ENCODE measurements at regions not wholly inside any gene's neighbourhood (a gene's known extent, or its start where the extent isn't known, plus 50 kb on each side); places are given as distances from the start of the nearest gene placed in this dataset.
"Not testable (repeated sequence)": the region's sequence is repeated elsewhere in the genome, so short reads cannot be mapped to it uniquely, and the experiment has no call there.

DNA sequence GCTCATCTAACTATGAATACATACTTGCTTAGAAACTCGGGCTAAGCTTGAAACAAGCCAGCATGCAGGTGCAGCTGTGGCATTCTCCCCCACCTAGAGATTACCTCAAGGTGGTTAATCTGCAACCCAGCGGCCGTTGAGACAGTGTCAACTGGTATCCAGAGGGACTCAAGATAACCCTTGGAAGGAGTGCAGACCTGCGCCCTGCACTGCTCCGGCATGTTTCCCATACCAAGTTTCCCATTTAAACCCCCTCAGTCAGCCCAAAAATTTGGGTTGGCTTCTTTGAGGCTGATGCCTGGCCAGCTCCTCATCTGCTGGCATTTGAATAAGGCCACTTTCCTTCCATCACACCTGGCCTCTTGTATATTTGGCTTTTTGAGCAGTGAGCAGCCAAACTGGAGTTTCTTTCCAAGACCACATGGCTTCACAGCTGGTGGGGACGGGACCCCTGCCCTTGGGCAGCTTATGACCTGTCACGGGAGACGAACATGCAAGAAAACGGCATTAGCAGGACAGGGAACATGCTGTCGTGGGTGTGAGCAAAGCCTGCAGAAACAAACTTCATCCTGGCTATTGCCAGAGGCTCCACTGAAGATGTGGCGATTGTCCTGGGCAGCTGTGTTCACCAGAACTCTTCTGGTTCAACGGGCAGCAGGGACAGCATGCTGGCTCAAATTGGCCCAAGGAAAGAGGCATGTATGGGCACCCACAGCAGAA, 98.2 kb downstream of the PLXNA1 start:
- no peak overlapping the region for H3K4me3 Mint-ChIP-seq (ENCODE audit: low read depth)
- TF ChIP-seq, protein P1, sequence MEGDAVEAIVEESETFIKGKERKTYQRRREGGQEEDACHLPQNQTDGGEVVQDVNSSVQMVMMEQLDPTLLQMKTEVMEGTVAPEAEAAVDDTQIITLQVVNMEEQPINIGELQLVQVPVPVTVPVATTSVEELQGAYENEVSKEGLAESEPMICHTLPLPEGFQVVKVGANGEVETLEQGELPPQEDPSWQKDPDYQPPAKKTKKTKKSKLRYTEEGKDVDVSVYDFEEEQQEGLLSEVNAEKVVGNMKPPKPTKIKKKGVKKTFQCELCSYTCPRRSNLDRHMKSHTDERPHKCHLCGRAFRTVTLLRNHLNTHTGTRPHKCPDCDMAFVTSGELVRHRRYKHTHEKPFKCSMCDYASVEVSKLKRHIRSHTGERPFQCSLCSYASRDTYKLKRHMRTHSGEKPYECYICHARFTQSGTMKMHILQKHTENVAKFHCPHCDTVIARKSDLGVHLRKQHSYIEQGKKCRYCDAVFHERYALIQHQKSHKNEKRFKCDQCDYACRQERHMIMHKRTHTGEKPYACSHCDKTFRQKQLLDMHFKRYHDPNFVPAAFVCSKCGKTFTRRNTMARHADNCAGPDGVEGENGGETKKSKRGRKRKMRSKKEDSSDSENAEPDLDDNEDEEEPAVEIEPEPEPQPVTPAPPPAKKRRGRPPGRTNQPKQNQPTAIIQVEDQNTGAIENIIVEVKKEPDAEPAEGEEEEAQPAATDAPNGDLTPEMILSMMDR (IDR thresholded peaks at IDR 0.05; ENCODE audit: unreplicated experiment), result no peak
- H3K27ac Mint-ChIP-seq, result no peak overlapping the region
- DNase-seq (ENCODE audit: low spot score, unreplicated experiment), result no peak
- no peaks in the 10 kb centered on the region for H3K4me1 Mint-ChIP-seq (ENCODE audit: low read depth)
- peaks cover 16% of the 10 kb centered on the region for H3K27me3 Mint-ChIP-seq
- H3K9me3 Mint-ChIP-seq (ENCODE audit: low read depth), result no peaks in the 10 kb centered on the region
- H3K36me3 Mint-ChIP-seq (ENCODE audit: insufficient read depth), result no peaks in the 10 kb centered on the region

GRCh38 chr3:127082066-127082465, 99.2 kb downstream of the PLXNA1 start:
- no peak for DNase-seq (ENCODE audit: low spot score, unreplicated experiment)
- Mint-ChIP-seq H3K27me3 (peaks cover 16% of the 10 kb centered on the region), H3K36me3 (ENCODE audit: insufficient read depth) (no peaks in the 10 kb centered on the region), H3K9me3 (ENCODE audit: low read depth) (no peaks in the 10 kb centered on the region), H3K4me1 (ENCODE audit: low read depth) (no peaks in the 10 kb centered on the region), H3K4me3 (ENCODE audit: low read depth) (no peak overlapping the region), H3K27ac (no peak overlapping the region)
- TF ChIP-seq, protein P1 (IDR thresholded peaks at IDR 0.05; ENCODE audit: unreplicated experiment), result no peak

GRCh38 chr3:127083778-127084397, 101.0 kb downstream of the PLXNA1 start:
- Mint-ChIP-seq H3K9me3 (ENCODE audit: low read depth) (no peaks in the 10 kb centered on the region), H3K4me1 (ENCODE audit: low read depth) (no peaks in the 10 kb centered on the region), H3K27ac (no peak overlapping the region), H3K27me3 (peaks cover 16% of the 10 kb centered on the region), H3K36me3 (ENCODE audit: insufficient read depth) (no peaks in the 10 kb centered on the region), H3K4me3 (ENCODE audit: low read depth) (no peak overlapping the region)
- TF ChIP-seq, protein P1 (IDR thresholded peaks at IDR 0.05; ENCODE audit: unreplicated experiment), result no peak
- DNase-seq (ENCODE audit: low spot score, unreplicated experiment), result no peak

GRCh38 chr3:127084401-127084990, 101.6 kb downstream of the PLXNA1 start:
- TF ChIP-seq, protein P1 (IDR thresholded peaks at IDR 0.05; ENCODE audit: unreplicated experiment), result no peak
- Mint-ChIP-seq H3K4me1 (ENCODE audit: low read depth) (no peaks in the 10 kb centered on the region), H3K4me3 (ENCODE audit: low read depth) (no peak overlapping the region), H3K27me3 (peaks cover 16% of the 10 kb centered on the region), H3K36me3 (ENCODE audit: insufficient read depth) (no peaks in the 10 kb centered on the region), H3K27ac (no peak overlapping the region), H3K9me3 (ENCODE audit: low read depth) (no peaks in the 10 kb centered on the region)
- no peak for DNase-seq (ENCODE audit: low spot score, unreplicated experiment)

DNA sequence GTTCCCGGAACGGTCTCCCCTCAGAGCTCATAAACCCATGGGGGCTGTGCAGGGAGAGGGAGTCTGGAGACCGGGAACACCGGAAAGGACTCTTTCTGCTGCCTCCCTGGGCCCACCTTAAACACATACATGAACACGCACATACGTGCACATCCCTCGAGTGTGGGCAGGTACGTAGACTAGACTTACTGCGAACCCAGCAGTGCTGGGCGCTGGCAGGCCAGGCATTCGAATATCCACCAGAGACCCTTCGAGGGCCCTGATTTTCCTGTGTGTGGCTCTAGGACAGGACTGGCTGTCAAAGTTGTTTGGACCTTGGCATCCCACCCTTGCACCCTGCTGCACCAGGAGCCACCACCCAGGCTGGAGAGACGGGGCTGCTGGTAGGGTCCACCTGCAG, 102.7 kb downstream of the PLXNA1 start:
- Mint-ChIP-seq H3K27ac (no peak overlapping the region), H3K9me3 (ENCODE audit: low read depth) (no peaks in the 10 kb centered on the region), H3K4me3 (ENCODE audit: low read depth) (no peak overlapping the region), H3K36me3 (ENCODE audit: insufficient read depth) (no peaks in the 10 kb centered on the region), H3K4me1 (ENCODE audit: low read depth) (no peaks in the 10 kb centered on the region), H3K27me3 (peaks cover 12% of the 10 kb centered on the region)
- TF ChIP-seq, protein P1 (IDR thresholded peaks at IDR 0.05; ENCODE audit: unreplicated experiment), result no peak
- DNase-seq (ENCODE audit: low spot score, unreplicated experiment), result no peak

GRCh38 chr3:127086591-127086990, 103.7 kb downstream of the PLXNA1 start:
- DNase-seq (ENCODE audit: low spot score, unreplicated experiment); H3K27me3 Mint-ChIP-seq: not testable (repeated sequence)

More at GRCh38 chr3:127086591-127086990, 103.7 kb downstream of the PLXNA1 start:
- H3K4me3 Mint-ChIP-seq (ENCODE audit: low read depth); H3K27ac Mint-ChIP-seq; H3K9me3 Mint-ChIP-seq (ENCODE audit: low read depth); H3K36me3 Mint-ChIP-seq (ENCODE audit: insufficient read depth); H3K4me1 Mint-ChIP-seq (ENCODE audit: low read depth): not testable (repeated sequence)

All from progenitor cell of endocrine pancreas (in vitro differentiated cells).